ENCODE measurements at regions not wholly inside any gene's neighbourhood (a gene's known extent, or its start where the extent isn't known, plus 50 kb on each side); places are given as distances from the start of the nearest gene placed in this dataset.

DNA sequence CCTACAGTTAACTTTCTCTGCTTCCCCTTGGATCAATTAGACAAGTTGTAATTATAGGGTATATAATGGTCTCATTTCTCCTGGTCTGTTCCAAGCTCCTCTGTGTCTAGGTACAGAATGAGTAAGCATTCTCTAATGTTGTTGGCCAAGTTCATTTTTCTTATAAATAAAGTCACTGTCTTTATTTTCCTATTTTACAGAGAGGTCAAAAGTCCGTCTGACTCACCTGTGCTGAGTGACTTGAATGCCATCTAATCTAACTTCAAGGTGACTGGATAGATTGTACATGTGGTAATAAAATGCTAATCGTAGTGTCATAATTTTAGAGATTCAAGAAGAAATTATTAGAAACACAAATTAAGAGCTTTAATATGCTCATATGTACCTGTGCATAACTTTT is 500.2 kb downstream of the PDCD6IP start:
- Histone ChIP-seq H3K27me3 (replicated peaks; ENCODE audit: control insufficient read depth, insufficient read depth, low read length) (no peaks in the 10 kb centered on the region), H3K4me3 (replicated peaks; ENCODE audit: low read depth, low read length) (no peak overlapping the region), H3K36me3 (ENCODE audit: control insufficient read depth, insufficient read depth, low read length) (no peaks in the 10 kb centered on the region)
- TF ChIP-seq, protein P1, sequence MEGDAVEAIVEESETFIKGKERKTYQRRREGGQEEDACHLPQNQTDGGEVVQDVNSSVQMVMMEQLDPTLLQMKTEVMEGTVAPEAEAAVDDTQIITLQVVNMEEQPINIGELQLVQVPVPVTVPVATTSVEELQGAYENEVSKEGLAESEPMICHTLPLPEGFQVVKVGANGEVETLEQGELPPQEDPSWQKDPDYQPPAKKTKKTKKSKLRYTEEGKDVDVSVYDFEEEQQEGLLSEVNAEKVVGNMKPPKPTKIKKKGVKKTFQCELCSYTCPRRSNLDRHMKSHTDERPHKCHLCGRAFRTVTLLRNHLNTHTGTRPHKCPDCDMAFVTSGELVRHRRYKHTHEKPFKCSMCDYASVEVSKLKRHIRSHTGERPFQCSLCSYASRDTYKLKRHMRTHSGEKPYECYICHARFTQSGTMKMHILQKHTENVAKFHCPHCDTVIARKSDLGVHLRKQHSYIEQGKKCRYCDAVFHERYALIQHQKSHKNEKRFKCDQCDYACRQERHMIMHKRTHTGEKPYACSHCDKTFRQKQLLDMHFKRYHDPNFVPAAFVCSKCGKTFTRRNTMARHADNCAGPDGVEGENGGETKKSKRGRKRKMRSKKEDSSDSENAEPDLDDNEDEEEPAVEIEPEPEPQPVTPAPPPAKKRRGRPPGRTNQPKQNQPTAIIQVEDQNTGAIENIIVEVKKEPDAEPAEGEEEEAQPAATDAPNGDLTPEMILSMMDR (IDR thresholded peaks at IDR 0.05; ENCODE audit: insufficient read depth, low read length, poor library complexity, severe bottlenecking), result no peak
- DNase-seq (ENCODE audit: extremely low read depth, insufficient read length), result no peak

DNA sequence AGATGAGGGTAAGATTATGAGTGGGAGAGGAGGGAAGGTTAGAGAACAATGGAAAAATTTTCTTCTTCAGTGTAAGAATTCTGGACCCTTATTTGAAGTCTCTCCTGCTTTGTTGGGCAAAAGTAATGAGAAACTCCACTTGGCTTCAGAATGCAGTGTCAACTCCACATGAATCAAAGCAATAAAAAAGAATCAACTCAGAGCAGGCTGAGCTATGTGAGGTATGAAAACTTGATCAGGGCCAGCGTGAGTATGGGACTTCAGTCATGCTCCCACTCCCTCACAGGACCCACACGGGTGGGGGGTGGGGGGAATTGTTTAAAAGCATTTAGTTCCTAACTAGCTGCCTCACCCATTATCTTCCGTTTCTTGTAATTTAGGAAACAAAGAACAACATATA is 502.2 kb downstream of the PDCD6IP start:
- H3K36me3 ChIP-seq (ENCODE audit: control insufficient read depth, insufficient read depth, low read length), result no peaks in the 10 kb centered on the region
- H3K4me3 ChIP-seq (replicated peaks; ENCODE audit: low read depth, low read length), result no peak overlapping the region
- no peaks in the 10 kb centered on the region for H3K27me3 ChIP-seq (replicated peaks; ENCODE audit: control insufficient read depth, insufficient read depth, low read length)
- DNase-seq (ENCODE audit: extremely low read depth, insufficient read length), result no peak
- TF ChIP-seq, protein P1 (IDR thresholded peaks at IDR 0.05; ENCODE audit: insufficient read depth, low read length, poor library complexity, severe bottlenecking), result no peak

DNA sequence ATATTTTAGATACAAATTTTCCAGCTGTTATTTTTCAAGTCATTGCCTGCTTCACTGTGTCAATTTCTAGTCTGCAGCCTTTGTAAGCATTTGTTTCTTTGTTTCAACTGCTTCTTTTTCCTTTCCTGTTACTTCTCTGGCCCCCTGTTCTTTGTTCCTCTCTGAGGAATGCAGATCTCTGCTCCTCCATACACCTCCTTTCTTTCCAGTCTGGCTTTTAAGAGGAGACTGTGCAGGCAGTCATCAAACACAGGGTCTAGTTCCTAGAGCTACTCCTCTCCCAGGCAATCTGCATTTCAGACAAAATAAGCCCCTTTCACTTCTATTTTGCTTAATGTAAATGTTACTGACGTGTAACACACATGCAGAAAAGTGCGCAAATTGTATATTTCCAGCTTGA is 502.9 kb downstream of the PDCD6IP start:
- TF ChIP-seq, protein P1 (IDR thresholded peaks at IDR 0.05; ENCODE audit: insufficient read depth, low read length, poor library complexity, severe bottlenecking), result no peak
- Histone ChIP-seq H3K36me3 (ENCODE audit: control insufficient read depth, insufficient read depth, low read length) (no peaks in the 10 kb centered on the region), H3K27me3 (replicated peaks; ENCODE audit: control insufficient read depth, insufficient read depth, low read length) (no peaks in the 10 kb centered on the region; the same call in 1 of the 2 replicates), H3K4me3 (replicated peaks; ENCODE audit: low read depth, low read length) (no peak overlapping the region)
- DNase-seq (ENCODE audit: extremely low read depth, insufficient read length), result no peak

DNA sequence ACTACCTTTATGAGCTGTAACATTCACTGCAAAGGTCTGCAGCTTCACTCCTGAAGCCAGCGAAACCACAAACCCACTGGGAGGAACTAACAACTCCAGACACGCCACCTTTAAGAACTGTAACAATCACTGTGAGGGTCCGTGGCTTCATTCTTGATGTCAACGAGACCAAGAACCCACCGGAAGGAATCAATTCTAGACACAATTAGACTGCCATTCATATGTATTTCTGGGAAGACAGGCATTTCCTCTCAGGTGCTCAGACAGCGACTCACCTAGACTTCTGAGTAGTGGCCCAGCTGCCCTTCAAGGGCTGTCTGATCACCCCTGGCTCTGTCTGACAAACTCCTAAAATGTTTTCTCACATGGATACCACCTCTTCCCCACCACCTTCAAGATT is 506.8 kb downstream of the PDCD6IP start:
- DNase-seq (ENCODE audit: extremely low read depth, insufficient read length), result no peak
- Histone ChIP-seq H3K27me3 (replicated peaks; ENCODE audit: control insufficient read depth, insufficient read depth, low read length) (no peaks in the 10 kb centered on the region; the same call in 1 of the 2 replicates), H3K4me3 (replicated peaks; ENCODE audit: low read depth, low read length) (no peak overlapping the region), H3K36me3 (ENCODE audit: control insufficient read depth, insufficient read depth, low read length) (no peaks in the 10 kb centered on the region)
- TF ChIP-seq, protein P1 (IDR thresholded peaks at IDR 0.05; ENCODE audit: insufficient read depth, low read length, poor library complexity, severe bottlenecking), result no peak

DNA sequence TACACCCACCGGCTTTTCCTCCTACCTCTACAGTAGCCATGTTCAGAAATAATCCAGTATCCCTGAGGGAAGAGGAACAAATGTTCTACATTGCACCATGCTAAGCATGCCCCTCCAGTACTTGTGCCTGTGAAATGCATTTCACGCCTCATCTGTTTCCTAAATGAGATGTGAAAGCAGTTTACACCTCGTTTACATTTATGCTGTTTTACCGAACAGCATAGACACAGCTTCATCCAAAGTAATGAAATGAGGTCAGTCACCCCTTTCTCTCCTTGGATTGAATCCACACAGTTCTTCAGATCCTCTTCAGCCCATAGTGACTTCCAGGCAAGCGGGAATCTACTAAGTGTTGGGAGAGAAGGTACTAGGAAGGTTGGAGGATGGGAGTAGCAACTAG is 514.3 kb downstream of the PDCD6IP start:
- DNase-seq (ENCODE audit: extremely low read depth, insufficient read length), result no peak

More for the DNA sequence above, 514.3 kb downstream of the PDCD6IP start:
- no peak overlapping the region for H3K4me3 ChIP-seq (replicated peaks; ENCODE audit: low read depth, low read length)
- no peaks in the 10 kb centered on the region for H3K36me3 ChIP-seq (ENCODE audit: control insufficient read depth, insufficient read depth, low read length)
- no peaks in the 10 kb centered on the region for H3K27me3 ChIP-seq (replicated peaks; ENCODE audit: control insufficient read depth, insufficient read depth, low read length)
- TF ChIP-seq, protein P1 (IDR thresholded peaks at IDR 0.05; ENCODE audit: insufficient read depth, low read length, poor library complexity, severe bottlenecking), result no peak

Measured in GM06990 (cell line).